GM12878 (cell line): ENCODE measurements at regions not wholly inside any gene's neighbourhood (a gene's known extent, or its start where the extent isn't known, plus 50 kb on each side); places are given as distances from the start of the nearest gene placed in this dataset.

Source experiments
- ATAC-seq: fragments of 200-7000 bp; cut with Tn5 transposase; 3 replicates; pipeline ENCODE4 v1.9.1; 2020; ENCODE audit warnings: mild to moderate bottlenecking, moderate library complexity
- BruUV-seq: library from RNA; stranded (reverse); fragments of 400-500 nt; replicated peaks from 2 replicates; lab custom pipeline; 2021; lab: Mats Ljungman, UMichigan
- CTCF ChIA-PET: fragments of 300-600 bp; sonication (Branson Sonifier 250); formaldehyde crosslinking; extraction: SDS; loops from one replicate; lab custom pipeline; 2021; ENCODE audit warnings: inconsistent platforms; lab: Yijun Ruan, JAX
- POLR2A ChIA-PET: fragments of 350-600 bp; formaldehyde crosslinking; extraction: SDS; loops from one replicate; lab custom pipeline; 2021; ENCODE audit warnings: inconsistent platforms; lab: Charles Lee
- RAD21 ChIA-PET: fragments of 300-600 bp; sonication (Branson Sonifier 250); formaldehyde crosslinking; loops from one replicate; lab custom pipeline; 2023; ENCODE audit warnings: antibody characterized with exemption; ENCODE audit not compliant: unreplicated experiment; lab: Charles Lee
- SMC1A ChIA-PET: fragments of 300-600 bp; sonication (Branson Sonifier 250); formaldehyde crosslinking; loops from one replicate; lab custom pipeline; 2023; ENCODE audit not compliant: unreplicated experiment, uncharacterized antibody; lab: Charles Lee
- DNase-seq: peaks from one replicate; pipeline ENCODE4 v3.0.0-alpha.2; 2011; ENCODE audit warnings: low read depth, low spot score
- FAIRE-seq: peaks from 3 replicates; lab custom pipeline; 2011; peaks lifted over from hg19 to GRCh38; lab: Jason Lieb, UNC
- H2AFZ ChIP-seq: 2 replicates; pipeline ENCODE4 v1.6.0; 2011; ENCODE audit warnings: low read depth, low read length, control low read depth; ENCODE audit not compliant: control insufficient read depth
- H3K27ac ChIP-seq: 2 replicates; pipeline ENCODE4 v1.5.1; 2011; ENCODE audit warnings: control low read depth; ENCODE audit not compliant: control insufficient read depth, insufficient read depth
- H3K27me3 ChIP-seq, 2 experiments: replicated peaks in 1 of 2; 2 replicates each; pipeline versions ENCODE4 v1.6.0 to v1.6.1; 2011; ENCODE audit warnings: low read length in 1 of 2; ENCODE audit not compliant: control insufficient read depth in 2 of 2, insufficient read depth in 2 of 2
- H3K36me3 ChIP-seq, 2 experiments: 2 replicates each; pipeline ENCODE4 v1.5.1; 2011; ENCODE audit warnings: low read length in 1 of 2; ENCODE audit not compliant: control insufficient read depth in 2 of 2, insufficient read depth in 2 of 2
- H3K4me1 ChIP-seq: 2 replicates; pipeline ENCODE4 v1.6.1; 2011; ENCODE audit warnings: mild to moderate bottlenecking, low read length, moderate library complexity, mixed read lengths; ENCODE audit not compliant: control insufficient read depth, insufficient read depth
- H3K4me2 ChIP-seq: 2 replicates; pipeline ENCODE4 v1.6.0; 2011; ENCODE audit warnings: control low read depth; ENCODE audit not compliant: control insufficient read depth, insufficient read depth
- H3K4me3 ChIP-seq: fragments of 200-600 bp; sonication (generic); 2 replicates; pipeline ENCODE4 v1.5.1; 2016
- H3K79me2 ChIP-seq: 2 replicates; pipeline ENCODE4 v1.6.0; 2011; ENCODE audit warnings: low read length; ENCODE audit not compliant: control insufficient read depth, insufficient read depth
- H3K9ac ChIP-seq: 2 replicates; pipeline ENCODE4 v1.8.0; 2011; ENCODE audit warnings: low read length, control low read depth, mixed read lengths; ENCODE audit not compliant: control insufficient read depth, insufficient read depth
- H3K9me3 ChIP-seq: replicated peaks from 3 replicates; pipeline ENCODE4 v1.5.1; 2011; ENCODE audit warnings: mild to moderate bottlenecking, low read length; ENCODE audit not compliant: control insufficient read depth, insufficient read depth
- H4K20me1 ChIP-seq: 2 replicates; pipeline ENCODE4 v1.6.0; 2011; ENCODE audit not compliant: control insufficient read depth, insufficient read depth
- BCL3 ChIP-seq: IDR thresholded peaks from 2 replicates; pipeline ENCODE4 v1.6.1; 2011; ENCODE audit warnings: borderline replicate concordance, low read depth, mild to moderate bottlenecking, moderate library complexity, low read length; ENCODE audit not compliant: insufficient read depth, poor library complexity, severe bottlenecking
- ESRRA ChIP-seq: IDR thresholded peaks from 2 replicates; pipeline ENCODE4 v1.6.1; 2012; ENCODE audit warnings: mild to moderate bottlenecking, low read length, improper control_type of control experiment
- EZH2 ChIP-seq: IDR thresholded peaks from 2 replicates; pipeline ENCODE4 v1.6.1; 2012; ENCODE audit warnings: low read depth, mild to moderate bottlenecking, control low read depth, inconsistent platforms, low read length, borderline replicate concordance; ENCODE audit not compliant: control insufficient read depth
- IKZF2 ChIP-seq, 2 experiments: fragments of 450-650 bp; IDR thresholded peaks; 2 replicates each; pipeline ENCODE4 v1.6.1; 2017; ENCODE audit warnings: mild to moderate bottlenecking in 2 of 2, moderate library complexity in 2 of 2
- MYB ChIP-seq: fragments of 150-350 bp; IDR thresholded peaks from 2 replicates; pipeline ENCODE4 v1.6.1; 2014; ENCODE audit warnings: mild to moderate bottlenecking, low read depth, low read length, borderline replicate concordance
- RUNX3 ChIP-seq: IDR thresholded peaks from 2 replicates; pipeline ENCODE4 v1.6.1; 2012; ENCODE audit warnings: low read length, inconsistent platforms
- TAF1 ChIP-seq: IDR thresholded peaks from 2 replicates; pipeline ENCODE4 v1.6.1; 2011; ENCODE audit warnings: mild to moderate bottlenecking, low read depth, low read length, borderline replicate concordance
- TCF12 ChIP-seq: IDR thresholded peaks from 2 replicates; pipeline ENCODE4 v1.6.1; 2011; ENCODE audit warnings: low read depth, mild to moderate bottlenecking, low read length
- ZNF384 ChIP-seq: IDR thresholded peaks from 2 replicates; pipeline ENCODE4 v1.6.1; 2012; ENCODE audit warnings: low read depth, mild to moderate bottlenecking, low read length, improper control_type of control experiment, borderline replicate concordance
- WGBS: methylation state at CpG from one replicate; pipeline ENCODE4 v1.1.6; 2016; ENCODE audit warnings: low lambda C conversion rate; ENCODE audit not compliant: insufficient replicate concordance, insufficient coverage; ENCODE audit errors: missing lambda C conversion rate; 5-methylcytosine and 5-hydroxymethylcytosine counted together
- in situ Hi-C: fragments of 300-500 bp; cut with MboI; formaldehyde crosslinking; loops from 9 replicates; pipeline ENCODE4 v1.14.3; 2018; ENCODE audit warnings: mixed read lengths
- intact Hi-C: fragments of 100-400 bp; cut with micrococcal nuclease; formaldehyde crosslinking; loops from one replicate; pipeline ENCODE4 v1.14.2; 2022; ENCODE audit not compliant: unreplicated experiment
- TF ChIP-seq, protein P1 (sequence below): fragments of 450-650 bp; IDR thresholded peaks from 2 replicates; pipeline ENCODE4 v1.6.1; 2017; ENCODE audit warnings: mild to moderate bottlenecking, low read depth, inconsistent platforms; ENCODE audit not compliant: poor library complexity, severe bottlenecking
- TF ChIP-seq, protein P2 (sequence below): fragments of 450-650 bp; IDR thresholded peaks from 2 replicates; pipeline ENCODE4 v1.6.1; 2016; ENCODE audit warnings: mild to moderate bottlenecking
- TF ChIP-seq, protein P3 (sequence below): fragments of 450-650 bp; IDR thresholded peaks from 2 replicates; pipeline ENCODE4 v1.6.1; 2017; ENCODE audit warnings: mild to moderate bottlenecking, moderate library complexity

DNA sequence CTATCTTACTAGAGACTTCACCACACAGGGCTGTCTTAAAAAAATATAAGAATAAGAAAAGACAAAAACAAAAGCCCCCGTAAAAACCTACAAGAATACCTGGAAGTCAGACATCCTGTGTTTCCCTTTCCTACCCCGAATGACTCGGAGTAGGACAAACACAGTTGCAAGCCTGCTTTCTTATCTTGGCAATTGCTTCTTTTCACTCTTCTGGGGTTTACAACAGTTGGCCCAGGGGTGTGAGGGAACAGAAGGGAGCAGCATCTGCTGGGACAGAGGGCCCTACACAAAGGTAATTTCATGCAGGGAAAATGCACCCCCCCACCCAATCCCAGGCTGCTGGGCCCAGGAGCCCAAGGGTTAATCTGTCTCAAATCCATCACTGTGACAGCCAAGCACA is 220.6 kb downstream of the ARHGAP12 start:
- peak overlapping the region; percentile 95 for H3K4me2 ChIP-seq
- no peaks in the 10 kb centered on the region for H3K27me3 ChIP-seq
- CTCF ChIA-PET, result interaction anchor here (3.2 kb wide), 1 partner anchor 100 kb away, joined by 17 read pairs; no protein-coding TSS in a partner anchor
- 3% methylated on average over 3 of the region's 3 CpGs for WGBS
- peak overlapping the region; percentile 92 for H3K27ac ChIP-seq
- in situ Hi-C loops (no loop called here), intact Hi-C loops (loop anchor here (2.0 to 10.0 kb wide), 5 partner anchors 53 to 973 kb away; no protein-coding TSS in a partner anchor)
- no peaks in the 10 kb centered on the region for H4K20me1 ChIP-seq
- FAIRE-seq (no peak), DNase-seq (no peak), ATAC-seq (peak; percentile 23)
- peak overlapping the region; percentile 61 for H3K9ac ChIP-seq
- TF ChIP-seq ESRRA (no peak), MYB (no peak), ZNF384 (no peak), BCL3 (no peak), IKZF2 (IDR thresholded peaks at IDR 0.05) (0 out of 4 replicates have a peak, but pooled peaks of 1 of the 2 experiments have one; percentile 0), TAF1 (no peak), TCF12 (no peak), RUNX3 (0 out of 2 replicates have a peak, but pooled peaks have one; percentile 4), EZH2 (no peak)
- TF ChIP-seq, protein P1, sequence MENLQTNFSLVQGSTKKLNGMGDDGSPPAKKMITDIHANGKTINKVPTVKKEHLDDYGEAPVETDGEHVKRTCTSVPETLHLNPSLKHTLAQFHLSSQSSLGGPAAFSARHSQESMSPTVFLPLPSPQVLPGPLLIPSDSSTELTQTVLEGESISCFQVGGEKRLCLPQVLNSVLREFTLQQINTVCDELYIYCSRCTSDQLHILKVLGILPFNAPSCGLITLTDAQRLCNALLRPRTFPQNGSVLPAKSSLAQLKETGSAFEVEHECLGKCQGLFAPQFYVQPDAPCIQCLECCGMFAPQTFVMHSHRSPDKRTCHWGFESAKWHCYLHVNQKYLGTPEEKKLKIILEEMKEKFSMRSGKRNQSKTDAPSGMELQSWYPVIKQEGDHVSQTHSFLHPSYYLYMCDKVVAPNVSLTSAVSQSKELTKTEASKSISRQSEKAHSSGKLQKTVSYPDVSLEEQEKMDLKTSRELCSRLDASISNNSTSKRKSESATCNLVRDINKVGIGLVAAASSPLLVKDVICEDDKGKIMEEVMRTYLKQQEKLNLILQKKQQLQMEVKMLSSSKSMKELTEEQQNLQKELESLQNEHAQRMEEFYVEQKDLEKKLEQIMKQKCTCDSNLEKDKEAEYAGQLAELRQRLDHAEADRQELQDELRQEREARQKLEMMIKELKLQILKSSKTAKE, result peak; percentile 6
- TF ChIP-seq, protein P2, sequence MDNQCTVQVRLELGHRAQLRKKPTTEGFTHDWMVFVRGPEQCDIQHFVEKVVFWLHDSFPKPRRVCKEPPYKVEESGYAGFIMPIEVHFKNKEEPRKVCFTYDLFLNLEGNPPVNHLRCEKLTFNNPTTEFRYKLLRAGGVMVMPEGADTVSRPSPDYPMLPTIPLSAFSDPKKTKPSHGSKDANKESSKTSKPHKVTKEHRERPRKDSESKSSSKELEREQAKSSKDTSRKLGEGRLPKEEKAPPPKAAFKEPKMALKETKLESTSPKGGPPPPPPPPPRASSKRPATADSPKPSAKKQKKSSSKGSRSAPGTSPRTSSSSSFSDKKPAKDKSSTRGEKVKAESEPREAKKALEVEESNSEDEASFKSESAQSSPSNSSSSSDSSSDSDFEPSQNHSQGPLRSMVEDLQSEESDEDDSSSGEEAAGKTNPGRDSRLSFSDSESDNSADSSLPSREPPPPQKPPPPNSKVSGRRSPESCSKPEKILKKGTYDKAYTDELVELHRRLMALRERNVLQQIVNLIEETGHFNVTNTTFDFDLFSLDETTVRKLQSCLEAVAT, result no peak
- TF ChIP-seq, protein P3, sequence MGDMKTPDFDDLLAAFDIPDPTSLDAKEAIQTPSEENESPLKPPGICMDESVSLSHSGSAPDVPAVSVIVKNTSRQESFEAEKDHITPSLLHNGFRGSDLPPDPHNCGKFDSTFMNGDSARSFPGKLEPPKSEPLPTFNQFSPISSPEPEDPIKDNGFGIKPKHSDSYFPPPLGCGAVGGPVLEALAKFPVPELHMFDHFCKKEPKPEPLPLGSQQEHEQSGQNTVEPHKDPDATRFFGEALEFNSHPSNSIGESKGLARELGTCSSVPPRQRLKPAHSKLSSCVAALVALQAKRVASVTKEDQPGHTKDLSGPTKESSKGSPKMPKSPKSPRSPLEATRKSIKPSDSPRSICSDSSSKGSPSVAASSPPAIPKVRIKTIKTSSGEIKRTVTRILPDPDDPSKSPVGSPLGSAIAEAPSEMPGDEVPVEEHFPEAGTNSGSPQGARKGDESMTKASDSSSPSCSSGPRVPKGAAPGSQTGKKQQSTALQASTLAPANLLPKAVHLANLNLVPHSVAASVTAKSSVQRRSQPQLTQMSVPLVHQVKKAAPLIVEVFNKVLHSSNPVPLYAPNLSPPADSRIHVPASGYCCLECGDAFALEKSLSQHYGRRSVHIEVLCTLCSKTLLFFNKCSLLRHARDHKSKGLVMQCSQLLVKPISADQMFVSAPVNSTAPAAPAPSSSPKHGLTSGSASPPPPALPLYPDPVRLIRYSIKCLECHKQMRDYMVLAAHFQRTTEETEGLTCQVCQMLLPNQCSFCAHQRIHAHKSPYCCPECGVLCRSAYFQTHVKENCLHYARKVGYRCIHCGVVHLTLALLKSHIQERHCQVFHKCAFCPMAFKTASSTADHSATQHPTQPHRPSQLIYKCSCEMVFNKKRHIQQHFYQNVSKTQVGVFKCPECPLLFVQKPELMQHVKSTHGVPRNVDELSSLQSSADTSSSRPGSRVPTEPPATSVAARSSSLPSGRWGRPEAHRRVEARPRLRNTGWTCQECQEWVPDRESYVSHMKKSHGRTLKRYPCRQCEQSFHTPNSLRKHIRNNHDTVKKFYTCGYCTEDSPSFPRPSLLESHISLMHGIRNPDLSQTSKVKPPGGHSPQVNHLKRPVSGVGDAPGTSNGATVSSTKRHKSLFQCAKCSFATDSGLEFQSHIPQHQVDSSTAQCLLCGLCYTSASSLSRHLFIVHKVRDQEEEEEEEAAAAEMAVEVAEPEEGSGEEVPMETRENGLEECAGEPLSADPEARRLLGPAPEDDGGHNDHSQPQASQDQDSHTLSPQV, result no peak
- SMC1A ChIA-PET, result interaction anchor here (1.5 to 1.8 kb wide), 2 partner anchors 62 to 74 kb away, joined by 5 to 11 read pairs; no protein-coding TSS in a partner anchor
- peak overlapping the region; percentile 84 for H2AFZ ChIP-seq
- H3K79me2 ChIP-seq, result peaks cover 2% of the 10 kb centered on the region
- peaks cover 31% of the 10 kb centered on the region for H3K4me1 ChIP-seq
- RAD21 ChIA-PET, result interaction anchor here (1.5 to 1.9 kb wide), 3 partner anchors 62 to 924 kb away, joined by 5 to 10 read pairs (median 8); no protein-coding TSS in a partner anchor
- POLR2A ChIA-PET, result interaction anchor here (0.9 kb wide), 1 partner anchor 668 kb away, joined by 3 read pairs; no protein-coding TSS in a partner anchor
- H3K36me3 ChIP-seq, result no peaks in the 10 kb centered on the region; a peak in 1 of 4 replicates
- H3K9me3 ChIP-seq, result peaks cover 16% of the 10 kb centered on the region; the same call in 2 of the 3 replicates
- H3K4me3 ChIP-seq, result no peak overlapping the region; the same call in 1 of the 2 replicates
- no TSS peak for BruUV-seq
